Mesendoderm (in vitro differentiated cells): ENCODE measurements at regions not wholly inside any gene's neighbourhood (a gene's known extent, or its start where the extent isn't known, plus 50 kb on each side); places are given as distances from the start of the nearest gene placed in this dataset.
"Not testable (repeated sequence)": the region's sequence is repeated elsewhere in the genome, so short reads cannot be mapped to it uniquely, and the experiment has no call there.

Source experiments
- DNase-seq: peaks from one replicate; pipeline ENCODE4 v3.0.0; 2013
- H2AK5ac ChIP-seq: 2 replicates; pipeline ENCODE4 v1.6.1; 2013; ENCODE audit warnings: low read length, inconsistent platforms
- H2BK120ac ChIP-seq: 2 replicates; pipeline ENCODE4 v1.6.1; 2013; ENCODE audit warnings: low read depth, mild to moderate bottlenecking, low read length, moderate library complexity, mixed read lengths
- H2BK15ac ChIP-seq: replicated peaks from 2 replicates; pipeline ENCODE4 v1.6.1; 2013; ENCODE audit warnings: low read depth, mild to moderate bottlenecking, moderate library complexity
- H2BK5ac ChIP-seq: 2 replicates; pipeline ENCODE4 v1.6.1; 2013; ENCODE audit warnings: low read length, inconsistent platforms
- H3K18ac ChIP-seq: 2 replicates; pipeline ENCODE4 v1.6.1; 2013; ENCODE audit warnings: mild to moderate bottlenecking, low read length, mixed read lengths
- H3K23ac ChIP-seq: one replicate; pipeline ENCODE4 v1.6.1; 2013; ENCODE audit warnings: low read length
- H3K27ac ChIP-seq: 2 replicates; pipeline ENCODE4 v1.5.1; 2013; ENCODE audit warnings: low read depth, mild to moderate bottlenecking, inconsistent platforms, low read length, moderate library complexity
- H3K27me3 ChIP-seq: 2 replicates; pipeline ENCODE4 v1.6.1; 2013; ENCODE audit warnings: low read length, control low read depth, mild to moderate bottlenecking, inconsistent platforms; ENCODE audit not compliant: insufficient read depth, poor library complexity
- H3K36me3 ChIP-seq: 2 replicates; pipeline ENCODE4 v1.6.1; 2013; ENCODE audit warnings: low read length, inconsistent platforms; ENCODE audit not compliant: control insufficient read depth, insufficient read depth
- H3K4ac ChIP-seq: one replicate; pipeline ENCODE4 v1.6.1; 2013; ENCODE audit warnings: low read depth, mild to moderate bottlenecking, low read length, moderate library complexity
- H3K4me1 ChIP-seq: 2 replicates; pipeline ENCODE4 v1.6.1; 2013; ENCODE audit warnings: low read depth, low read length, inconsistent platforms; ENCODE audit not compliant: control insufficient read depth
- H3K4me2 ChIP-seq: 2 replicates; pipeline ENCODE4 v1.6.1; 2013; ENCODE audit warnings: low read length
- H3K4me3 ChIP-seq: 2 replicates; pipeline ENCODE4 v1.5.1; 2013; ENCODE audit warnings: mild to moderate bottlenecking, low read length
- H3K56ac ChIP-seq: one replicate; pipeline ENCODE4 v1.6.1; 2013; ENCODE audit warnings: low read length
- H3K79me1 ChIP-seq: 2 replicates; pipeline ENCODE4 v1.6.1; 2013; ENCODE audit warnings: low read length, inconsistent platforms
- H3K79me2 ChIP-seq: 2 replicates; pipeline ENCODE4 v1.6.1; 2013; ENCODE audit warnings: mild to moderate bottlenecking, low read length; ENCODE audit not compliant: control insufficient read depth, insufficient read depth
- H3K9ac ChIP-seq: 2 replicates; pipeline ENCODE4 v1.6.1; 2013; ENCODE audit warnings: low read length, inconsistent platforms
- H4K5ac ChIP-seq: one replicate; pipeline ENCODE4 v1.6.1; 2013; ENCODE audit warnings: low read length
- H4K8ac ChIP-seq: one replicate; pipeline ENCODE4 v1.6.1; 2013; ENCODE audit warnings: low read depth, mild to moderate bottlenecking, control low read depth, low read length, moderate library complexity
- WGBS: extraction: QIAGEN DNeasy Blood & Tissue Kit; methylation state at CpG from one replicate; pipeline ENCODE4 v1.1.7; 2013; ENCODE audit warnings: low lambda C conversion rate, missing lambda C conversion rate; ENCODE audit not compliant: insufficient coverage; ENCODE audit errors: extremely low coverage; 5-methylcytosine and 5-hydroxymethylcytosine counted together

DNA sequence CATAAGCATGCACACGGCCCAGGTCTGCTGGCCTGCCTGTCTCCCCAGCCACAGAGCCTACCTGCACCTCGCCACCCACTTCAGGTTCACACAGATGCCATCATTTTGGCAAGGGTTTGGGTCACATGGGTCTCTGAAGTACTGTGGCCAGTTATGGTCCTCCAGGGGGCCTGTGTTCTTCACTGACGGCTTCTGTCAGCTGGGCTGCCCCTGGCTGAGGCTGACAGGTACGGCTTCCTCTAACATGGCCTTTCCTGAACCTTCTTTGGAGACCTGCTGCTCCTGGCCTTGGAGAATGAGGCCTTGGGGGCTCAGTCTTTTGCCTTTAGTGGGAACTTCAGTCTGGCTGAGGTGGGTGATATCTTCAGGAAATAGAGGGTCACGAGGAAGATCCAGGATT lies 835.9 kb downstream of the SPATA31A1 start:
- not testable (repeated sequence) for H2AK5ac ChIP-seq, H2BK15ac ChIP-seq, H3K4me3 ChIP-seq, H3K27me3 ChIP-seq, H3K23ac ChIP-seq, H3K4ac ChIP-seq, H2BK5ac ChIP-seq, H3K79me2 ChIP-seq, H2BK120ac ChIP-seq, H3K18ac ChIP-seq, H3K4me2 ChIP-seq, H3K27ac ChIP-seq, H3K4me1 ChIP-seq, H4K8ac ChIP-seq, H4K5ac ChIP-seq, H3K36me3 ChIP-seq, DNase-seq, H3K56ac ChIP-seq, H3K79me1 ChIP-seq, H3K9ac ChIP-seq
- no CpG with 5 or more reads among the region's 5 CpGs for WGBS

DNA sequence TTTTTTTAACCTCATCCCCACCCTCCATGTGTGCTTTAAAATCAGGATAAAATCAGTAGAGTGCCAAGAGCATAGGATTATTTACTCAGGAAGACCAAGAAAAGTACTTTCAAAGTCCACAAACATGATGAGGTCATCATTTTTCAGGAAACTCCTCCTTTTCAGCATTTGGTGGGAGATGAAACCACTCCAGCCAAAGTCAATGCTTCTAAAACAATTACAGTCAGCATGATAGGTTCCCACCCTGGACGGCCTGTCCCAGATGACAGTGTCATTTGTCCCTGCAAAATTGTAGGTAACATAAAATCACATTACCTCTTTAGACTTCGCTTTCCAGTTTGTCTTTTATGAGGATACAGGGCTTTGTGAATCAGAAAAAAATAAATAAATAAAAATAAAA lies 836.7 kb downstream of the SPATA31A1 start:
- not testable (repeated sequence) for H3K9ac ChIP-seq, H3K4me3 ChIP-seq, H2BK5ac ChIP-seq, H4K5ac ChIP-seq, H3K4me1 ChIP-seq, H3K4me2 ChIP-seq, H4K8ac ChIP-seq, H3K27me3 ChIP-seq, H3K18ac ChIP-seq, H3K4ac ChIP-seq, H3K36me3 ChIP-seq, H2BK15ac ChIP-seq, H3K56ac ChIP-seq, H3K79me2 ChIP-seq, H3K23ac ChIP-seq, H2BK120ac ChIP-seq, H2AK5ac ChIP-seq, H3K79me1 ChIP-seq, DNase-seq, H3K27ac ChIP-seq
- no CpG with 5 or more reads among the region's 2 CpGs for WGBS

DNA sequence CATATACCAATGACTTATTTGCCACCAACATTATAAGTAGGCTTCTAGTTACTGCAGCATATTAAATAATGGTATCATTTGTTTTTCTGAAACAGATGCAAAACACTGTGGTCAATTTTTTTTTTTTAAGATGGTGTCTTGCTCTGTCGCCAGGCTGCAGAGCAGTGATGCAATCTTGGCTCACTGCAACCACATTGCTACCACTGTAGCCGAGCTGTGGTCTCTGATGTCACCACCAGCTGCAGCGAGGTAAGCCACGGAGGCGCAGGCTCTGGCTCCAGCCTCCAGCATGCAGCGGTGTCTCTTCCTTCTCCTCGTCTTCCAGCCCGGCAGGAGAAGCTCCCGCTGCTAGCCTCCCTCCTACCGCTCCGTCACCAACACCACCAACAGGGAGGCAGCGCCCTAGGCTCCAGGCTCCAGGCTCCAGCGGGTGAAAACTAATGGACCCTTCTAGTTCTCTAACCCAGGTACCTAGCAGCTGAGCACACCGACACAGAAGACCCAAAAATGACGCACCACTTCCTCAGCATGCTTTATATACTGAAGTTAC lies 840.8 kb downstream of the SPATA31A1 start:
- not testable (repeated sequence) for H3K27ac ChIP-seq, H3K79me1 ChIP-seq, H2BK15ac ChIP-seq, H2BK5ac ChIP-seq, H3K27me3 ChIP-seq, H3K4me2 ChIP-seq, H3K23ac ChIP-seq, H3K56ac ChIP-seq, H3K18ac ChIP-seq, H2AK5ac ChIP-seq, H3K4me1 ChIP-seq, H3K36me3 ChIP-seq, H4K5ac ChIP-seq, H3K4me3 ChIP-seq, H3K79me2 ChIP-seq, H3K4ac ChIP-seq, H3K9ac ChIP-seq, DNase-seq, H2BK120ac ChIP-seq, H4K8ac ChIP-seq
- no CpG with 5 or more reads among the region's 15 CpGs for WGBS

DNA sequence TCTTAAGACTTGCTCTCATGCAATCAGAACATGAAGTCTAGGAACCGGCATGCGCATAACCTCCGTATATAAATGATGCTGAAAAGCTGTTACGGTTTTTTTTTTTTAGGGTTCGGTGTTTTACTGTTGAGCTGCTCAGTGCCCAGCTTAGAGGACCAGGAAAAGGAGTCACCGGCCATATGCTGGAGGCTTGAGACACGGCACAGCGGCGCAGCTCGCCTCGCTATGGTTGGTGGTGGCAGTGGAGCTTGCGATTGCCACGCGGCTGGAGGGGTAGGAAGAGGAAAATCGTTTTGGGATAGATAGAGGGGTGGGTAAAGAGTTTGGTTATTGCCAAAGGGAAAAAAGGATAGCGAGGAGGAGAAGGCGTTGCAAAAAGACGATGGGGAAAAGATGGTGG lies 841.3 kb downstream of the SPATA31A1 start:
- H3K4me2 ChIP-seq, H3K36me3 ChIP-seq, DNase-seq, H4K8ac ChIP-seq, H3K56ac ChIP-seq, H3K4me1 ChIP-seq, H3K79me1 ChIP-seq, H3K27me3 ChIP-seq, H2AK5ac ChIP-seq, H3K23ac ChIP-seq, H2BK5ac ChIP-seq, H4K5ac ChIP-seq, H3K4me3 ChIP-seq, H3K18ac ChIP-seq, H3K27ac ChIP-seq, H3K4ac ChIP-seq, H2BK15ac ChIP-seq, H2BK120ac ChIP-seq, H3K79me2 ChIP-seq, H3K9ac ChIP-seq: not testable (repeated sequence)
- no CpG with 5 or more reads among the region's 18 CpGs for WGBS

DNA sequence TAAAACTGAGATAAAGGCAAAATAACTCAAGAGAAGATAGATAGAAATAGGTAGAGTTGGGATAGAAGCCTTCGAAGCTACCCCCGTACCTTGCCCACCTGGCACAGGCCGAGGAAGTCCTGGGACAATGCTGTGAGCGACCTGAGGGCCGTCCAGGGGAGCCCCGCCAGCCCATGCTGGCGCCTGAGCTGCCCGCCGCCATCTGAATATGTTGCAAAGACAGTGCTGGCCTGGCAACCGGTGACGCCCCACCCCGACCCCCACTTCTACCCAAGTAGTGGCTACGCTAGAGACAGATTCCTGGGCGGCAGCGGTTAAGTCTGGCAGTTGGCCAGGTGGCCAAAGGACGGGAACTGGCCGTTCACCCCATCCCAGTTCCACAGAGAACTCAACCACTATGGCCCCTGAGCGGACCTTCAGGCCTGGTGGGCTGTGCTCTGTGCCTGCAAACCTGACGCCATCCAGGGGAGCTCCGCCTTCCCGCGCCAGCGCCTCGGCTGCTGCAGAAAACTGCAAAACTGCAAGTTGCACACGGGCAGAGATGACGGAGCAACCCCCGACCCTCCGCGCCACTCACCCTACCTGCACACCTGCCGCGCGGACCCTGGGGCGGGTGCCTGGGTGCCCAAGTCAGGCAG lies 866.2 kb downstream of the SPATA31A1 start:
- H3K79me2 ChIP-seq, H3K27me3 ChIP-seq, H3K23ac ChIP-seq, H2BK120ac ChIP-seq, H4K5ac ChIP-seq, H3K9ac ChIP-seq, H3K4me3 ChIP-seq, H3K4me1 ChIP-seq, H3K36me3 ChIP-seq, H4K8ac ChIP-seq, H3K18ac ChIP-seq, H3K27ac ChIP-seq, H3K4ac ChIP-seq, DNase-seq, H2BK15ac ChIP-seq, H3K4me2 ChIP-seq, H3K79me1 ChIP-seq, H2BK5ac ChIP-seq, H3K56ac ChIP-seq, H2AK5ac ChIP-seq: not testable (repeated sequence)
- WGBS, result no CpG with 5 or more reads among the region's 33 CpGs

DNA sequence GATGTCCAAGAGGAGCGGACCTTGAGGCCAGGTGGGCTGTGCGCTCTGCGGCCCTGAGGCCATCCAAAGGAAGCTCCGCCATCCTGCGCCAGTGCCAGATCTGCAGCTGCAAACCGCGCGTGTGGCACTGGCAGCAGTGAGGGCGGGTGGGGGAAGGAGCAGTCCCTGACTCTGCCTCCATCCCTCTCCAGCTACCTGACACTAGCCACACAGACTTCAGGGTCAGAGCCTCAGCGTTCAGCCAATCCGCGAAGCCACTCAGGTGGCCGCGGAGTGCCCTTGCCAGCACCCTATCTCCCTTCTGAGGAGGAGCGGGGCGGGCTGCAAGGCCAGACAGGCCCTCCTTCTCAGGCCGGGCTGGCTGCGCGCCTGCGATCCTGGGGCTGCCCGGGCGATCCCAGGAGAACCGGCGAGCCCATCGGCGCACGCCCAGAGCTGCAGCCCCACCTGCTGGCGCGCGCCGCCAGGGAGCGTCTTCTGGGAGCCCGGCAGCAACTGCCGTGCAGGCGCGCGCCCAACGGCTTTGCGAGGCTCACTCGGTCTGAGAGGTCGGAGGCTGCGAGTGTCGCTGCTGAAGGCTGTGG lies 867.2 kb downstream of the SPATA31A1 start:
- H2BK120ac ChIP-seq, H3K79me1 ChIP-seq, H3K4me3 ChIP-seq, H3K23ac ChIP-seq, H3K36me3 ChIP-seq, H3K79me2 ChIP-seq, H3K18ac ChIP-seq, H3K4me1 ChIP-seq, H2AK5ac ChIP-seq, H3K56ac ChIP-seq, H4K8ac ChIP-seq, DNase-seq, H2BK15ac ChIP-seq, H3K9ac ChIP-seq, H2BK5ac ChIP-seq, H3K4ac ChIP-seq, H4K5ac ChIP-seq, H3K4me2 ChIP-seq, H3K27me3 ChIP-seq, H3K27ac ChIP-seq: not testable (repeated sequence)
- no CpG with 5 or more reads among the region's 43 CpGs for WGBS
